Astrocyte (in vitro differentiated cells and primary cell): ENCODE measurements at regions not wholly inside any gene's neighbourhood (a gene's known extent, or its start where the extent isn't known, plus 50 kb on each side); places are given as distances from the start of the nearest gene placed in this dataset.

ENCODE experiments used
- CTCF ChIP-seq: IDR thresholded peaks from 2 replicates; pipeline ENCODE4 v1.5.1; 2011; ENCODE audit warnings: low read depth, mild to moderate bottlenecking, inconsistent platforms, low read length, moderate library complexity; ENCODE audit not compliant: insufficient read depth
- EZH2 ChIP-seq: IDR thresholded peaks from 2 replicates; pipeline ENCODE4 v1.6.1; 2012; ENCODE audit warnings: mild to moderate bottlenecking, low read length, inconsistent platforms; ENCODE audit not compliant: insufficient read depth

- TF ChIP-seq CTCF (no peak), EZH2 (no peak)
Measured at GRCh38 chr17:33889766-33890165, 365.3 kb upstream of the CCL2 start.
